ENCODE measurements at regions not wholly inside any gene's neighbourhood (a gene's known extent, or its start where the extent isn't known, plus 50 kb on each side); places are given as distances from the start of the nearest gene placed in this dataset.

GRCh38 chr6:169935861-169936260 is 184.4 kb downstream of the ERMARD start:
- Mint-ChIP-seq H3K9me3 (no peaks in the 10 kb centered on the region), H3K27me3 (peaks cover 10% of the 10 kb centered on the region), H3K27ac (no peak overlapping the region), H3K4me3 (no peak overlapping the region), H3K36me3 (no peaks in the 10 kb centered on the region), H3K4me1 (ENCODE audit: low read depth) (no peaks in the 10 kb centered on the region)
- intact Hi-C loops (cut with micrococcal nuclease), result no loop called here
- ChIA-PET CTCF (no interaction called here), POLR2A (no interaction called here)
- no peak for DNase-seq

- POLR2A ChIA-PET, result no interaction called here
- Mint-ChIP-seq H3K9me3 (no peaks in the 10 kb centered on the region), H3K27me3 (peaks cover 9% of the 10 kb centered on the region), H3K27ac (no peak overlapping the region), H3K4me3 (no peak overlapping the region), H3K4me1 (ENCODE audit: low read depth) (no peaks in the 10 kb centered on the region), H3K36me3 (no peaks in the 10 kb centered on the region)
- CTCF ChIA-PET, result no interaction called here
- intact Hi-C loops (cut with micrococcal nuclease), result no loop called here
- no peak for DNase-seq
Observed at GRCh38 chr6:169935348-169935718, 183.9 kb downstream of the ERMARD start.

GRCh38 chr6:169934699-169935347 is 183.4 kb downstream of the ERMARD start:
- peaks cover 9% of the 10 kb centered on the region for H3K27me3 Mint-ChIP-seq
- CTCF ChIA-PET, result no interaction called here
- no peaks in the 10 kb centered on the region for H3K9me3 Mint-ChIP-seq
- POLR2A ChIA-PET, result no interaction called here
- DNase-seq, result no peak
- intact Hi-C loops (cut with micrococcal nuclease), result no loop called here
- H3K4me3 Mint-ChIP-seq, result no peak overlapping the region
- no peak overlapping the region for H3K27ac Mint-ChIP-seq
- H3K4me1 Mint-ChIP-seq (ENCODE audit: low read depth), result no peaks in the 10 kb centered on the region
- H3K36me3 Mint-ChIP-seq, result no peaks in the 10 kb centered on the region

GRCh38 chr6:169933839-169934698 is 182.6 kb downstream of the ERMARD start:
- Mint-ChIP-seq H3K4me3 (no peak overlapping the region), H3K9me3 (no peaks in the 10 kb centered on the region), H3K27me3 (peaks cover 12% of the 10 kb centered on the region), H3K4me1 (ENCODE audit: low read depth) (no peaks in the 10 kb centered on the region), H3K27ac (no peak overlapping the region), H3K36me3 (no peaks in the 10 kb centered on the region)
- no peak for DNase-seq
- ChIA-PET POLR2A (no interaction called here), CTCF (no interaction called here)
- intact Hi-C loops (cut with micrococcal nuclease), result no loop called here

GRCh38 chr6:169933251-169933821 is 181.9 kb downstream of the ERMARD start:
- ChIA-PET POLR2A (no interaction called here), CTCF (no interaction called here)
- H3K9me3 Mint-ChIP-seq, result no peaks in the 10 kb centered on the region
- DNase-seq, result no peak
- no peaks in the 10 kb centered on the region for H3K36me3 Mint-ChIP-seq
- no peak overlapping the region for H3K27ac Mint-ChIP-seq
- no peaks in the 10 kb centered on the region for H3K4me1 Mint-ChIP-seq (ENCODE audit: low read depth)
- H3K27me3 Mint-ChIP-seq, result peaks cover 14% of the 10 kb centered on the region
- intact Hi-C loops (cut with micrococcal nuclease), result no loop called here
- H3K4me3 Mint-ChIP-seq, result no peak overlapping the region

GRCh38 chr6:169932491-169932890 is 181.1 kb downstream of the ERMARD start:
- H3K4me1 Mint-ChIP-seq (ENCODE audit: low read depth), result no peaks in the 10 kb centered on the region
- no peak overlapping the region for H3K27ac Mint-ChIP-seq
- H3K36me3 Mint-ChIP-seq, result no peaks in the 10 kb centered on the region
- no peak overlapping the region for H3K4me3 Mint-ChIP-seq
- ChIA-PET POLR2A (no interaction called here), CTCF (interaction anchor here (2.4 kb wide), 1 partner anchor 100 kb away, joined by 16 read pairs; no protein-coding TSS in a partner anchor)
- intact Hi-C loops (cut with micrococcal nuclease), result no loop called here
- DNase-seq, result no peak
- H3K27me3 Mint-ChIP-seq, result peaks cover 11% of the 10 kb centered on the region
- no peaks in the 10 kb centered on the region for H3K9me3 Mint-ChIP-seq

- DNase-seq, result no peak
- H3K9me3 Mint-ChIP-seq, result no peaks in the 10 kb centered on the region
- peaks cover 13% of the 10 kb centered on the region for H3K27me3 Mint-ChIP-seq
- no peak overlapping the region for H3K4me3 Mint-ChIP-seq
- H3K4me1 Mint-ChIP-seq (ENCODE audit: low read depth), result no peaks in the 10 kb centered on the region
- POLR2A ChIA-PET, result no interaction called here
- intact Hi-C loops (cut with micrococcal nuclease), result no loop called here
- CTCF ChIA-PET, result interaction anchor here (1.0 to 2.4 kb wide), 2 partner anchors 99 to 141 kb away, joined by 3 to 16 read pairs; no protein-coding TSS in a partner anchor
- H3K27ac Mint-ChIP-seq, result no peak overlapping the region
- H3K36me3 Mint-ChIP-seq, result no peaks in the 10 kb centered on the region
Observed at GRCh38 chr6:169931261-169931660, 179.8 kb downstream of the ERMARD start.

GRCh38 chr6:169930799-169931198 is 179.4 kb downstream of the ERMARD start:
- no peak overlapping the region for H3K27ac Mint-ChIP-seq
- intact Hi-C loops (cut with micrococcal nuclease), result loop anchor here (1.0 kb wide), 1 partner anchor 99 kb away; no protein-coding TSS in a partner anchor
- H3K36me3 Mint-ChIP-seq, result no peaks in the 10 kb centered on the region
- H3K4me1 Mint-ChIP-seq (ENCODE audit: low read depth), result no peaks in the 10 kb centered on the region
- POLR2A ChIA-PET, result no interaction called here
- no peak overlapping the region for H3K4me3 Mint-ChIP-seq
- peaks cover 14% of the 10 kb centered on the region for H3K27me3 Mint-ChIP-seq
- CTCF ChIA-PET, result interaction anchor here (1.0 to 2.4 kb wide), 2 partner anchors 99 to 140 kb away, joined by 3 to 16 read pairs; no protein-coding TSS in a partner anchor
- DNase-seq, result no peak
- no peaks in the 10 kb centered on the region for H3K9me3 Mint-ChIP-seq

- ChIA-PET POLR2A (no interaction called here), CTCF (no interaction called here)
- DNase-seq, result no peak
- H3K4me3 Mint-ChIP-seq, result no peak overlapping the region
- no peaks in the 10 kb centered on the region for H3K36me3 Mint-ChIP-seq
- peaks cover 17% of the 10 kb centered on the region for H3K27me3 Mint-ChIP-seq
- H3K4me1 Mint-ChIP-seq (ENCODE audit: low read depth), result no peaks in the 10 kb centered on the region
- H3K27ac Mint-ChIP-seq, result no peak overlapping the region
- no peaks in the 10 kb centered on the region for H3K9me3 Mint-ChIP-seq
- intact Hi-C loops (cut with micrococcal nuclease), result no loop called here
Observed at GRCh38 chr6:169927711-169928110, 176.3 kb downstream of the ERMARD start.

GRCh38 chr6:169926617-169927417 is 175.4 kb downstream of the ERMARD start:
- POLR2A ChIA-PET, result no interaction called here
- H3K4me3 Mint-ChIP-seq, result no peak overlapping the region
- no peaks in the 10 kb centered on the region for H3K9me3 Mint-ChIP-seq
- CTCF ChIA-PET, result interaction anchor here (1.0 kb wide), 1 partner anchor 95 kb away, joined by 3 read pairs; no protein-coding TSS in a partner anchor
- H3K4me1 Mint-ChIP-seq (ENCODE audit: low read depth), result no peaks in the 10 kb centered on the region
- peaks cover 17% of the 10 kb centered on the region for H3K27me3 Mint-ChIP-seq
- H3K27ac Mint-ChIP-seq, result no peak overlapping the region
- intact Hi-C loops (cut with micrococcal nuclease), result no loop called here
- no peak for DNase-seq
- no peaks in the 10 kb centered on the region for H3K36me3 Mint-ChIP-seq

- CTCF ChIA-PET, result no interaction called here
- Mint-ChIP-seq H3K36me3 (no peaks in the 10 kb centered on the region), H3K4me3 (no peak overlapping the region), H3K27me3 (peaks cover 7% of the 10 kb centered on the region), H3K27ac (no peak overlapping the region), H3K4me1 (ENCODE audit: low read depth) (no peaks in the 10 kb centered on the region), H3K9me3 (no peaks in the 10 kb centered on the region)
- POLR2A ChIA-PET, result no interaction called here
- DNase-seq, result no peak
- intact Hi-C loops (cut with micrococcal nuclease), result no loop called here
Observed at GRCh38 chr6:169923468-169924464, 172.3 kb downstream of the ERMARD start.
